Muscle layer of duodenum (tissue), 2 donors: ENCODE measurements at regions not wholly inside any gene's neighbourhood (a gene's known extent, or its start where the extent isn't known, plus 50 kb on each side); places are given as distances from the start of the nearest gene placed in this dataset.

Experiments
- H3K27ac ChIP-seq: one replicate; pipeline ENCODE4 v1.7.0; 2013; ENCODE audit warnings: mild to moderate bottlenecking, low read length
- H3K27me3 ChIP-seq: one replicate; pipeline ENCODE4 v1.7.0; 2013; ENCODE audit warnings: low read depth, mild to moderate bottlenecking, control low read depth, low read length
- H3K36me3 ChIP-seq, 2 donors: one replicate each; pipeline ENCODE4 v1.7.0; 2013; ENCODE audit warnings: low read length in 2 of 2, control low read depth in 1 of 2, mild to moderate bottlenecking in 1 of 2; ENCODE audit not compliant: insufficient read depth in 2 of 2, control insufficient read depth in 1 of 2
- H3K4me1 ChIP-seq, 2 donors: one replicate each; pipeline ENCODE4 v1.7.0; 2013; ENCODE audit warnings: low read length in 2 of 2, mild to moderate bottlenecking in 2 of 2, control low read depth in 1 of 2, moderate library complexity in 1 of 2; ENCODE audit not compliant: insufficient read depth in 2 of 2, control insufficient read depth in 1 of 2
- H3K4me3 ChIP-seq, 2 donors: one replicate each; pipeline ENCODE4 v1.7.0; 2013; ENCODE audit warnings: low read length in 2 of 2, low read depth in 1 of 2, mild to moderate bottlenecking in 1 of 2
- H3K9me3 ChIP-seq, 2 donors: one replicate each; pipeline ENCODE4 v1.7.0; 2013; ENCODE audit warnings: low read length in 2 of 2, control low read depth in 1 of 2, mild to moderate bottlenecking in 1 of 2; ENCODE audit not compliant: control insufficient read depth in 1 of 2
- donor health status: healthy.

- no peaks in the 10 kb centered on the region for H3K4me1 ChIP-seq
- no peaks in the 10 kb centered on the region for H3K27me3 ChIP-seq
- peaks cover 0 to 6% of the 10 kb centered on the region in 2 donors for H3K9me3 ChIP-seq
- H3K27ac ChIP-seq, result no peak overlapping the region
- no peak overlapping the region for H3K4me3 ChIP-seq
- H3K36me3 ChIP-seq, result no peaks in the 10 kb centered on the region
These were observed 79.6 kb upstream of the SLC6A6 start for GRCh38 chr3:14322667-14323295.

DNA sequence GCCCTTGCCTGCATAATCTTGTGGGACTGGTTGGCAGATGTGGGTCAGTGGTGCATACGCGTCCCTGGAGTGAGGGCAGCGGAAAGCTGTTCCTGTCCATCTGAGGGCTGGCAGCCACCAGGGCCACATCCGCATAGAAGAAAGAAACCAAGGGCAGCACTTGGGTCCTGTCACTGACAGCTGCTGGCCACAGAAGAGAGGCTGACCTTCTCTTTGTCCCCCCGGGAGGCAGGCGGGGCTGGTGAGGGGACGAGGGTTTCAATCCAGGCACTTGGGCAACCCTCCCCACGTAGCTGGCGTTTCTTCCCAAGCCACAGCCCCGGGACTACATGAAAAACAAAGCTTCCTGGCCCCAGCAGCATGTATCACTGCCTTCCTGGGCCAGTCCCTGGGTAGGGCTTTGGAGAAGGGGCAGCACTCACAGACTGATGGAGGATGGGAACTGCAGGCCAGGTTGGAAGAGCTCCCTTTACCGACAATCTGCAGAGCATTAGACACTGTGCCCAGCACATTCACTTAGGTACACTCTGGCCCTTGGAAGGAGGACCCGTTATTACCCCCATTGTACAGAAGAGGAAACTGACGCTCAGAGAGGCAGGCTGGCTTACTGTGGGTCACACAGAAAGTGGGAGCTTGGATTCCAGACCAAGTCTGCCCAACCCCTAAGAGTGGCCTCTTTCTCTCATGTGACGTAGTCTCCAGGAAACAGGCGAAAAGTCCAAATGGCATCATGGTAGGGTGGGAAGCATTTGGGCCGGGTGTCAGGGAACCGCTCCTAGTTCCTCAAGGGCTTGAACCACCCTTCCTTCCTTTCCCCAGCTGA lies 78.8 kb upstream of the SLC6A6 start:
- Histone ChIP-seq H3K27ac (no peak overlapping the region), H3K4me1 (no peaks in the 10 kb centered on the region), H3K36me3 (no peaks in the 10 kb centered on the region), H3K27me3 (no peaks in the 10 kb centered on the region), H3K9me3 (peaks cover 0 to 6% of the 10 kb centered on the region in 2 donors), H3K4me3 (no peak overlapping the region)

DNA sequence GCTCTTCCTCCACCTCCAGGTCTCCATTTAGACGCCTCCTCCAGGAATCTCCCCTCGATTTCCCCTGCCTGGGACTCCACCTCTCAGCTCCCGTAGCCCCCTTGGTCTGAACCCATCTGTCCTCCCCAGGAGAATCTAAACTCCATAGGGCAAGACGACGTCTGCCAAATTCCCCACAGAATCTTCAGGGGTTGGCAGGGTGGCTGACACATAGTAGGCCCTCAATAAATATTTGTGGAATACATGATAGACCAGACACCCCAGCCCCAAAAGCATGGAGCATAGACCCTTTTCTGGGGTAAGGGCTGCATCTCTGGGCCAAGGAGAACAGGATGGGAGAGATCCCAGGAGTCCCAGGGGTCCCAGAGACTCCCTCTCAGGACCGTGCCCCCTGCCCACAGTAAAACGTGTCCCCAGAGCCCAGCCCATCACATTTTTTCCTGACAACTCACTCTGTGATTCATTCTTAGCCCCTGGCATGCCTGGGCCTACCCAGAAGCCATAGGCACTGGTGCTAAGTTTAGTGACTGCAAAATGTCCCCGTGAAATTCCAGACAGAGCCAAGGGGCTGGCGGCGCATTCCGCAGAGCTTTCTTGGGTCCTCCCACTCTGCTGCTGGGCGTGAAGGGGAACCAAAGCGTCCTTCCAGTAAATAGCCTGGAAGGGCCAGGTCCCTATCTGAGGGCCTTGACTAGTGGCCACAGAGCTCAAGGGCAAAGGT lies 78.0 kb upstream of the SLC6A6 start:
- no peaks in the 10 kb centered on the region for H3K36me3 ChIP-seq
- H3K4me3 ChIP-seq, result no peak overlapping the region
- H3K9me3 ChIP-seq, result peaks cover 0 to 6% of the 10 kb centered on the region in 2 donors
- no peaks in the 10 kb centered on the region for H3K4me1 ChIP-seq
- no peak overlapping the region for H3K27ac ChIP-seq
- no peaks in the 10 kb centered on the region for H3K27me3 ChIP-seq

GRCh38 chr3:14328422-14328821 lies 74.0 kb upstream of the SLC6A6 start:
- H3K4me3 ChIP-seq, result no peak overlapping the region
- no peaks in the 10 kb centered on the region for H3K4me1 ChIP-seq
- no peaks in the 10 kb centered on the region for H3K36me3 ChIP-seq
- no peaks in the 10 kb centered on the region for H3K27me3 ChIP-seq
- no peak overlapping the region for H3K27ac ChIP-seq
- H3K9me3 ChIP-seq, result no peaks in the 10 kb centered on the region

DNA sequence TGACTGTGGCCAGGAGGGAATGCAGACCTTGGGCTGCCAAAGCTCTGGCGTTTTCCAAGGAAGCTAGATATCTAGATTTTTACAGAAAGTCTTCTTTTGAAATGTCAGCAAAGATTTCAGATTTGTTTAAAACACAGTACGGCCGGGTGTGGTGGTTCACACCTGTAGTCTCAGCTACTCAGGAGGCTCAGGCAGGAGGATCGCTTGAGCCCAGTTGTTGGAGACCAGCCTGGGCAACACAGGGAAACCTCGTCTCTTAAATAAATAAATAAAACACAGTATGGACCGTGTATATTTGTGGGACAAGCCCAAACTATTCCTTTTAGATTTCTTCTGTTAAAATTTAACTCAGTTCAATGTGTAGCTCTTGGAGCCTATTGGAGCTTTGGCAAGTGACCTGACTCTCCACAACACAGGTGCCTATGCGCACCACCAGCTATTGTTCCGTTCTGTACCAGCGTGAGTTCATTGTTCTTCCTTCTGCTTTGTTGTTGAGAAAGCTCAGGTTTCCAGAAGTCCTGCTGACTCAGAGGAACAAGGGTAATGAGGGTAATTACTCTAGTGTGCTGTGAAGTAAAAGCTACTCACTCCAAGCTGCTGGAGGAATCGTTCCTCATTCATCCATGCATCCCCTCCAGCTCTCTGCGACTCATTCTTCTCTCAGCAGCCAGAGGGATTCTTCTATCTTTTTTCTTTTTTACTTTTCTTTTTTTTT lies 73.1 kb upstream of the SLC6A6 start:
- Histone ChIP-seq H3K9me3 (no peaks in the 10 kb centered on the region), H3K36me3 (no peaks in the 10 kb centered on the region), H3K27me3 (no peaks in the 10 kb centered on the region), H3K4me3 (no peak overlapping the region), H3K27ac (peak overlapping the region; percentile 8), H3K4me1 (no peaks in the 10 kb centered on the region)

DNA sequence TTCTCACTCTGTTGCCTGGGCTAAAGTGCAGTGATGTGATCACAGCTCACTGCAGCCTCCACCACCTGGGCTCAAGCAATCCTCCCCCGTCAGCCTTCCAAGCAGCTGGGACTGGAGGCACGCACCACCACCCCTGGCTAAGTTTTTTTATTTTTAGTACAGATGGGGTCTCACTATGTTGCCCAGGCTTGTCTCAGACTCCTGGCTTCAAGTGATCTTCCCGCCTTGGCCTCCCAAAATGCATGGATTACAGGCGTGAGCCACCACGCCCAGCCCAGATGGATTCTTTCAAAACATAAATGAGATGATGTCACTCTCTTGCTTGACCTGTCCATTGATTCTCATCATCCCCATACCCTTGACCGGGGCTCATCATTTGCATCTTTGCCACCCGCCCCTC lies 72.6 kb upstream of the SLC6A6 start:
- Histone ChIP-seq H3K27me3 (no peaks in the 10 kb centered on the region), H3K36me3 (no peaks in the 10 kb centered on the region), H3K4me1 (no peaks in the 10 kb centered on the region), H3K27ac (no peak overlapping the region), H3K4me3 (no peak overlapping the region), H3K9me3 (no peaks in the 10 kb centered on the region)

- no peaks in the 10 kb centered on the region for H3K4me1 ChIP-seq
- no peak overlapping the region for H3K4me3 ChIP-seq
- no peak overlapping the region for H3K27ac ChIP-seq
- no peaks in the 10 kb centered on the region for H3K36me3 ChIP-seq
- H3K9me3 ChIP-seq, result no peaks in the 10 kb centered on the region
- no peaks in the 10 kb centered on the region for H3K27me3 ChIP-seq
These were observed 71.9 kb upstream of the SLC6A6 start for GRCh38 chr3:14330508-14330907.

DNA sequence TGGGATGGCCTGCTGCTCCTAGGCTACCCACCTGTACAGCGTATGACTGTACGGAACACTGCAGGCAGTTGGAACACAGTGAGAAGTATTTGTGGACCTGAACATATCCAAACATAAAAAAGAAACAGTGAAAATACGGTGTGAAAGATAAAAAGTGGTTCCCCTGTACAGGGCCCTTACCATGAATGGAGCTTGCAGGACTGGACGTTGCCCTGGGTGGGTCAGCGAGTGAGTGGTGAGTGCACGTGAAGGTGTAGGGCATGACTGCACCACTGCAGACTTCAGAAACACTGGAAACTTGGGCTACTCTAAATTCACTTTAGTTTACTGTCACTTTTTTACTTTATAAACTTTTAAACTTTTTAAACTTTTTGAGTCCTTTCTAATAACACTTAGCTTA lies 71.2 kb upstream of the SLC6A6 start:
- Histone ChIP-seq H3K4me1 (no peaks in the 10 kb centered on the region), H3K27me3 (no peaks in the 10 kb centered on the region), H3K27ac (no peak overlapping the region)

GRCh38 chr3:14332392-14332791 lies 70.0 kb upstream of the SLC6A6 start:
- Histone ChIP-seq H3K27ac (no peak overlapping the region), H3K9me3 (no peaks in the 10 kb centered on the region), H3K4me3 (no peak overlapping the region), H3K36me3 (no peaks in the 10 kb centered on the region), H3K27me3 (no peaks in the 10 kb centered on the region), H3K4me1 (no peaks in the 10 kb centered on the region)

More for the DNA sequence above, 71.2 kb upstream of the SLC6A6 start:
- no peak overlapping the region for H3K4me3 ChIP-seq
- H3K36me3 ChIP-seq, result no peaks in the 10 kb centered on the region
- H3K9me3 ChIP-seq, result no peaks in the 10 kb centered on the region

GRCh38 chr3:14333215-14333614 lies 69.2 kb upstream of the SLC6A6 start:
- H3K27ac ChIP-seq, result no peak overlapping the region
- H3K9me3 ChIP-seq, result no peaks in the 10 kb centered on the region
- H3K4me3 ChIP-seq, result no peak overlapping the region
- no peaks in the 10 kb centered on the region for H3K36me3 ChIP-seq
- no peaks in the 10 kb centered on the region for H3K4me1 ChIP-seq
- no peaks in the 10 kb centered on the region for H3K27me3 ChIP-seq

- Histone ChIP-seq H3K9me3 (no peaks in the 10 kb centered on the region), H3K4me1 (no peaks in the 10 kb centered on the region), H3K36me3 (no peaks in the 10 kb centered on the region), H3K27ac (no peak overlapping the region), H3K4me3 (no peak overlapping the region), H3K27me3 (no peaks in the 10 kb centered on the region)
These were observed 68.8 kb upstream of the SLC6A6 start for GRCh38 chr3:14333621-14334020.
